Hindlimb muscle (tissue), 1 donor: ENCODE measurements at regions not wholly inside any gene's neighbourhood (a gene's known extent, or its start where the extent isn't known, plus 50 kb on each side); places are given as distances from the start of the nearest gene placed in this dataset.
"Not testable (repeated sequence)": the region's sequence is repeated elsewhere in the genome, so short reads cannot be mapped to it uniquely, and the experiment has no call there.

Source experiments
- DNase-seq: peaks from one replicate; pipeline ENCODE4 v3.0.0-alpha.2; 2013

DNA sequence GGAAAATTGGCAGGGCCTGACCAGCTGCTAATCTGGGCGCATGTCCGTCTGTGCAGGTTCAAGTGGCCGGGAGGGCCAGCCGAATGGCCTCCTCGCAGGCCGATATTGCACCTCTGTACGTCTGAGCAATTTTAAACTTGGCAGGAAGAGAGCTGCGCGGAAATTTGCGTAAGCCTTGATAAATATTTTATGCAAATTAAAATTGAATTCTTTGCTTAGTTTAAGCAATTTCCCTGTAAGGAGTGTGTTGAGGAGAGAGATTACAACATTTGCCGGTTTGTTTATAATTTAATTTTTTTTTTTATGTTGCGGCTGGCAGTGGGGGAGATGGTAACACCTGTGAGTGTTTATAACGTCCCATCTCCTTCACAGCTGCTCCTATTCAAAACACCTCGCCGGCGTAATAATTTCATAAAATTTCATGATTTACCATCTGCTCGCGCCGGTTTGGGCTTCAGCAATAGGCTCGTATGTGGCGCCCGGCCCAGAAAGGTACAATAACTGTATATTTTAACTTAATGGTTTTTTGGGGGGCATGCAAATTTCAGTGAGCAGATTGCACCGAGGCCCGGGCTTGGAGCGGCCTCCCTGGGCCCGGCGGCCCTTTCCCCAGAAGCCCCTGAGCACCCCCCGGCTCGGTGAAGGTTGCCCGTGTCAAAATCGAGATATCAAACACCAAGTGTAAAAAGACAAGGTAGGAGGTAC, 269.4 kb upstream of the MVB12B start:
- no peak for DNase-seq

DNA sequence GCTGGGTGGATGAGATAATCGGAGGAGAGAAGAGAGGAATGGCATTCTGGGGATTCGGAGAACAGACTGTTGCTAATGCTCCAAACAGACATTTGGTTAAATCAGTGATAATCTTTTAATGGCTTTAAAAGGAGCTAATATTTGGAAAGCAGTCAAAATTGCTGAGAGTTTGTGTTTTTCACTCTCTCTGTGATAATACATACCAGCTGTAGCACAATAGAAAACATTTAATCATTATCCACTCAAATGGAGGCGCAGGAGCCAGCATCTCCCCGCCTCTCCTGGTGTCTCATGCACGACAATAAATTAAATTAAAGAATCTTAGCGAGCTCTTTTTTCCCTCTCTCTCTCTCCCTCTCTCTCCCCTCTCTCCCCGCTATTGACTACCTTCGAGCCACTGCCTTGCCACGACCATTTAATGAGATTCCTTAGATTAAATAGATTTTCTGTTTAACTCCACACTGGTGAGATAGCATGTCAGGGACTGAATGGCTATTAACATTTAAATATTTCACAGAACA, 268.6 kb upstream of the MVB12B start:
- no peak for DNase-seq

DNA sequence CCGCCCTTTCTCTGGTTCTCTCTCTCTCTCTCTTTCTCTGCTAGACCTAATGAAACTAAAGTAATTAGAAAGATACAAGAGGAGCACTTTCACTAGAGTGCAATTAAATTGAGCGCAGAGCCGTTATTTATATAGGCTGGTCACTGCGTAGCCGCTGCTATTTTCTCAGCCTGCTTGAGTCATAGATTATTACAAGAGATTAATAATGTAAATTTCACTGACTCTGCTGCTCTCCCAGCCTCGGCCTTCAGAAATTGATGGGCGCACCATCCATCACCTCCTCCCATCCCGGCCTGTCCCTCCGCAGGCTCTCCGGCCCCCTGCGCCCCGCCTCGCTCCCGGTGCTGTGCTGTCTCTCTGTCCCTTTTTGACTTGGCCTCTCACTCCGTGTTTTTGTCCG, 268.0 kb upstream of the MVB12B start:
- DNase-seq = no peak

DNA sequence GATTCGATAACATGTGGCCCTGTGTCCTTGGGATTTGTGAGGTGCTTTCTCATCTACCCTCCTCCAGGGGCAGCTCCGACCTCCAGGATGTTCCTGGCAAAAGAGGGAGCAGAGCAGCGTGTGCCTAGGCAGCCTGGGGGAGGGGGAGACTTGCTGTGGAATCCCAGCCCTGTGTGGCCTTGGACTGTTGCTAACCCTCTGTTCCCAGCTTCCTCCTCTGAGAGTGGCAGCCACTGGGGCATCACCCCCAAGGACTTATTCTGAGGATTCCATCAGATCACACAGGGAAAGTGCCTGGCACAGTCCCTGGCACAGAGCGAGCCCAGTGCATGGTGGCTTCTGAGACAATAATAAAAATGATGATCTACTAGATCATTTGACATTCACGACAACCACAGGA, 265.1 kb upstream of the MVB12B start:
- no peak for DNase-seq

DNA sequence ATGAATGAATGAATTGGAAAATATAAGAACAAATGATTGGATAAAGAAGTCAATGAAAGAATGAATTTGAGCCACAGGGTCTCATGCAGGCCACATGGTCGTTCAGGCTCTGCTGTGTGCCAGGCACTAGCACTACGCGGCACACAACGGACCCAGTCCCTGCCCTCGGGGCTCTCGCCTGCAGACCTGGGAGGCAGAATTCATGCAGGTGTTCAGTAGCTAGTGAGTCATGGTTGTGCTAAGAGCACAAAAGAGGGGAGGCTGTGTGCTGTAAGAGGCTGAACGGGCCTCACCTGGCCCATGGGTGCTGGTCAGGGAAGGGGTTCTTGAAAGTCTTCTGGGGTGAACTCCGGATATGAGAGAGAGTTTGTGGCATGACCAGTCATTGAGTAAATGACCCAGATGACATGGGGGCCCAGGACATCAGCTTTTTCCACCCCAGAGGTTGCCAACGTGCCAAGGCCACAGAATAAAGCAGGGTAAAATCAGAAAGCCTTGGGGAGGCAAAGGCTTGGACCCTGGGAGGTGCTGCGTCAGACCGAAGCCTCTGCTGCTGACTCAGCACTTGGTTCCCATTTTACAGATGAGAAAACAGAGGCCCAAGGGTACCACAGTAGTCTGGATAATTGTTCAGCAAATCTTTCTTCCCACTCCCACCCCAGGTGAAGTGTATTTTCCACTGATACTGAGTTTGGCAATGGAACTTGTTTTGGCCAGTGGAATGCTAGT, 264.3 kb upstream of the MVB12B start:
- no peak for DNase-seq

DNA sequence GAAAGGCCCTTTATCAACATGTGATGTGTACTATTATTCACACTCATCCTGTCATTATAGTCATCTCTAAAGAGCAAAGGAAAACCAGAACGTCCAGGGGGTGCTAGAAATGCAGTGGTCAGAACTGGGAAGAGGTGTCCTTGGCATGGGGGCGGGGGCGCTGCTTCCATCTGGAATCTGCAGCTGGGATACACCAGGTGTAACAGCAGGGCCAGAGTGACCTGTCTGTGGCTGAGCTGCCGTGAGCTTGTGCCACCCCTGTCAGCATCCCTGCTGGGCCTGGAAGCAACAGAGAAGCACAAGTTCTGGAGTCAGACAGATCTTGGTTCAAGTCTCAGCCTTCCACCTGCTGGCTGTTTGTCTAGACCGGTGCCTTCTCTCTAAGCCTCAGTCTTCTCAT, 263.3 kb upstream of the MVB12B start:
- DNase-seq = no peak

DNA sequence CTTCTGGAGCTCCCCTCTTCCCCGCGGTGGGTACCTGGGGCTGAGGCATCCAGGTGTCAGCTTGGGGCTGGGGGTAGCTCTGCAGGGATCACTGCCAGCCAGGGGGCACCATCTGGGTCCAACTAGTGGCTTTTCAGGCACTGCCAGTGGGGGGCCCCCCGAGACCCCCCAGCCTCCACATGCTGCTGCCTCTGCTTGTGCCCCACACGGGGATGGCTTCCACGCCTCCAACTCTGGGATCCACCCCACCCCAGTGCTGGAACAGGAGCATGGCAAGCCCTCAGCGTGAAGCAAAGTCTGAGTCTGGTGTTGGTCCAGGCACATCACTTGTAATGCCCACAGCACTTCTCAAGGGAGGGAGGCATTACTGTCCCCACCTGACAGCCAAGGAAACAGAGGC, 260.5 kb upstream of the MVB12B start:
- DNase-seq = no peak

DNA sequence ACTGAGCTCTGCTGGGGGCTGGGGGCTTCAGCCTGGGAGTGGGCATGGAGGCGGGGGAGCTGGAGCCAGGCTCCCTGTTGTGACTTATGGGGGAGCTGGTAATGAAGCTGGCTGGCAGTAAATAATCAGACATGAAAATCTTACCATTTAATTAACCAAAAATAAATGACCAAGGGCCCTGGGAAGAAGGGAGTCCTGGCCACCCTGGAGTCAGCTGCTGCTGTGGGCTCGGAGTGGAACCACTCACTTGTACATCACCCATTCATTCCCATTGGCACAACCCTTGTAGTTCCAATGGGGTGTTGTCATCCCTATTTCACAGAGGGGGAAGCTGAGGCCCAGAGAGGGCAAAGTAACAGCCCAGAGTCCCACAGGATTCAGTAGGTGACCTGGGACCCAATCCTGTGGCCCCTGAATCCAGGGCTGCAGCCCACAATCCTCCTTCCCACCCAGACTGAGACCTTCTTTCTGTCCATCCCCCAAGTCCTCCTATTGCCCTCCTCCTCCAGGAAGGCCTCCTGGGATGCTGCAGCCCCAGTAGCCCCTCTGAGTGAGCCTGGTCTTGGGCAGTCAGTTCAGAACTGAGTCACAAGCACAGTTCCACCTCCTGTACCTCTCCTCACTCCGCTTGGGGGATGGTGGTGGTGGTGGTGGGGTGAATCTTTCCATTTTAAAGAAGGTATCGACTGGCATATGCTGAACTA, 259.4 kb upstream of the MVB12B start:
- no peak for DNase-seq

DNA sequence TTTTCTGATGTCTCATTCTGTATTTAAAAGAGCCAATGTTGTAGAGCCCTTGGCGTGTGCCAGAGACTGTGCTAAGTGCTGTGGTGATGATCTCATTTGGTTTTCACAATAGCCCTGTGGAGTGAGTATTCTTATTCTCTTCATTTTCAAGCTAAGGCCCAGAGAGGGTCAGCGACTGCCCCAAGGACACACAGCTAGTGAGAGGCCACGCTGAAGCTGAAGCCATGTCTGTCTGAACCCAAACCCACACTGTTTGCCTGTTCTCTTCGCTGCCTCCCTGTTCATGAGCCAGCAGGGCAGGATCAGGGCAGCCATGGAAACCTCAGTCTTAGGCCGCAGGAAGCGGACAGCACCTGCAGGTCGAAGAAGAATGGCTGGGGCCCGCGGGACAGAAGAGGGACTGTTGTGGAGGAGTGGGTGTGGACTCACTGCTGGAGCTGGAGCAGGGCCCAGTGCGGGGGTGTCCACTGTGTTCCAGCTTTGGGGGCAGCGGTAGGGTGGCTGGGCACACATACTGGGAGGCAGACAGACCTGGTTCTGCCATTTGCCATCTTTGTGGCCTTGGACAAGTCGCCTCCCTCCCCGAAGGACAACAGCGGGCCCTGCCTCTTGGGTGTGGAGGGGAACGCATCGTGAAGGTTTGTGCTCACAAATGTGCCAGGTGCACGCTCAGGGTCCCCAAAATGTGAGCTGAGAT, 257.9 kb upstream of the MVB12B start:
- no peak for DNase-seq

DNA sequence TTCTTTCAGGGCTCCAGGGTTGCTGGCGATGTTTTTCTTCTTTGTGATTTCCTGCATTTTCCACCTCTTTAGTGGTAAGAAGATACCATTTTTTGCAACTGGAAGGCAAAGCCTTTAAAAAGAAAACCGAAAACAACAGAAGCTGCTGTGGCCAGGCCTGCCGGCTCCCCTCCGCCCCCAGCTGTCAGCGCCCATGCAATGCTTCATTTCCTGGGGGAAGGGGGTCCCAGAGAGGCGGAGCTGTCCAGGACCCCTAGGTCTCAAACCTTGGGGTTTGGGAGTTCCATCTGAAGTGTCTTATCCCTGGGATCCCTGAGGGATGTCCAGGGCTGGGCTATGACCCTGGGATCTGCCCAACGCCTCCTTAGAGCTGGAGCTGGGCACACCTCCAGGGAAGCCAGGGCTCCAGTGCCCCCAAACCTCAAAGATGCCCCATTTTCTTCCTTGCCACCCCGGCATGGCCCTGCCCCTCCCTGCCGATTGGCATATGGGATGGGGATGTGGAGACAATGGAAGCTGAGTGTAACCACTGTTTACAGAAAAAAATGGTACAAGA, 257.2 kb upstream of the MVB12B start:
- DNase-seq = no peak

DNA sequence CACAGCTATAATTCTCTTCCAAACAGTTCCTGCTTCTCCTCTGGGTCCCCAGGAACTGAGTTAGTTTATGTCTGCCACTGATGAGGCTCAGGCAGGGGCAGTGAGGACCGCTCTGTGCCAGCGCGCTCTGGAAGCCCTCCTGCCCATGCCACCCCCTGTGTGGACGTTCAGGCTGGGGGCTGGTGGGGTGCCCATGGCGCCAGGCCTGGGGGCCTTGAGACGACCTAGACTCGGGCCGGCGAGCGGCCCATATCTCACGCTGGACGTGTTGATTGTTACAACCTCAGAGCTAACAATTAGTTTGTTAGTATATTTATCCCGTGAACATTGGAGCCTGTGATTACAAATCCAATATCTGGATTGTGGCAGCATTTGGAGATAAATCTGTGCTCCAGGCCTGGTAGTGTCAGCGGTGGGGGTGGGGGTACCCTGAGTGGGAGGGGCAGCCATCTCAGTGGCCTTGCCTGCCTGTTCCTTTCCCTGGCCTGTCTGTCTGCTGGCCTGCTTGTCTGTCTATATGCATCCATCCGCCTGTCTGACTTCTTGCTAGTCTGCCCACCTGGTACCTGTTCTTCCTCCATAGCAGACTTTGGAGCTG, 256.5 kb upstream of the MVB12B start:
- no peak for DNase-seq

DNA sequence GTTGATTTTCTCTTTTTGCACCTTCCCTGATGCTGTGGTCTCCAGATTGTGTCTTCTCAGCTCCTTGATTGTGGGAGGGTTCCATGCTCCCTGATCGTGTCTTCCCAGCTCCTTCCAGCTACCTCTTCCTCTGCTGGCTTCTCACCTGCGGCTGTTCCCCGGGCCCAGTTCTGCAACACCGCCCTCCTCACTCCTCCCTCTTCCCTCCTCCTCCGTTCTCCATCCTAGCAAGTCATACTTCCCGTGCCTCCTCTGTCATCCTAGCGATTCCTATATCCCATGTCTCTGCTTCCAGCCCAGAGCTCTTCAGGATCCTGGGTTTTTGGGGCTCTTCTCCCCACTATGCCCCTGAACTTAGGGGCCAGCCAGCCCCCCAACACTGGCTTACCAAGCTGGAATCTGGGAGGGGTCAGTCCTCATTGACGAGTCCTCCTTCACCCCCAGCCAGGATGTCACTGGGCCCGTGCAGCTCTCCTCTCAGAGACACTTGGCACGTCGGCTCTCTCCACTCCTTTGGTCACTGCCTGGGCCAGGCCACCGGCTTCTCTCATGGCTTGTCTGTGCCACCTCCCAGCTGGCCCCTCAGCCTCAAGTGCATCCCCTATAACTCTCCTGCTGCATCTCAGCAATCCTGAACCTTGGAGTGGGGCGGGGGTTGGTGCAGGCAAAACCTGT, 255.4 kb upstream of the MVB12B start:
- DNase-seq = no peak

DNA sequence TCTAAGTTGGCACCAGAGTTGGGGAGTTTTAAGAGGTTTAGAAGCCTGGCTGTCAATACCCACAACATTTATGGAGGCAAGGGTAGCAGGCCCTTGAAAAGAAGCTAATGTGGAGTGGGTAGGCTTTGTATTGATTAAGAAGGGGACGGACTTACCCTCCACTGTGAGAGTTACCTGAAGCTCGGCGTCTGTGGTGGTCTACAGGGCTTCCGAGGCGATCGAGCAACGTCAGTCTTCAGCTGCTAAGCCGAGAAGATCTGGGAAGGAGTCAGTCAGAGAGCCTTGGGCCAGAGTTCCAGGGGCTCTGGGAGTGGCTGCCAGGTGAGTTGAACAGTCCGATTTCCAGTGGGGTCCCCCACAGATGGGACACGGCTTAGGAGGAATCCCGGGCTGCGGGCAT, 249.0 kb upstream of the MVB12B start:
- not testable (repeated sequence) for DNase-seq

DNA sequence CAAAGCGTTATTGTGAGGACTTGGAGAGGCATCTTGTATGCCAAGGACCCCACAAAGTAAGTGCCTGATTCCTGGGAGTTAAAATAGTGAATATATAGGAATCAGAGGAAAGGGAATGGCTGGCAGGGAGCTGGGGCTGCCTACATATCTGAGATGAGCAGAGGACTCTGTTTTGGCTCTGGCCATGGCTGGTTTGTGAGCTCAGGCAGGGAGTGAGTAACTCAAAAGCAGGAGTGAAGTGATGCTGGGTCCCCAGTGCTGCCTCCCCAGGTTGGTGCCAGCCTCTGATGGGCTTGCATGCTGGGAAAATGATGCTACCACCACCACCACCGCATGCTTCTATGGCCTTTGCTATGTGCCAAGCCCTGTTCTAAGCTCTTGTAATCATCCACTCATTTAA, 246.0 kb upstream of the MVB12B start:
- DNase-seq = no peak

DNA sequence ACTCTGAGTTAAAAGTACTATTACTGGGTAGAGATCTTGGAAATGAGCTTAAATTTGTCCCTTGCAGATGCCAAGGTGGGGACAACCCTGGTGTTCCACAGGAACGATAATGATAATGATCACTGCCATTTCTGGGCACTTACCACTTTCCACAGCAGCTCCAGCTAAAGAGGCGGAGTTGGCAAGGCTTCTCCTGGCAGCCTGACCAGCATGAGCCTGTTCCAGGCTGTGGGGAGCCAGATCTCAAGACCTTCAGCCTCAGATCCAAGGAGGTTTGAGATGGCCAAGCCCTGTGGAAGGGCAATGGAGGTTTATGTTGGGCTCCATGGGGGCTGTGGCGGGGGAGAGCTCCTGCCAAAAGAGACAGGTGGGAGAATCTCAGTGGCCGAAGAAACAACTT, 244.9 kb upstream of the MVB12B start:
- no peak for DNase-seq

DNA sequence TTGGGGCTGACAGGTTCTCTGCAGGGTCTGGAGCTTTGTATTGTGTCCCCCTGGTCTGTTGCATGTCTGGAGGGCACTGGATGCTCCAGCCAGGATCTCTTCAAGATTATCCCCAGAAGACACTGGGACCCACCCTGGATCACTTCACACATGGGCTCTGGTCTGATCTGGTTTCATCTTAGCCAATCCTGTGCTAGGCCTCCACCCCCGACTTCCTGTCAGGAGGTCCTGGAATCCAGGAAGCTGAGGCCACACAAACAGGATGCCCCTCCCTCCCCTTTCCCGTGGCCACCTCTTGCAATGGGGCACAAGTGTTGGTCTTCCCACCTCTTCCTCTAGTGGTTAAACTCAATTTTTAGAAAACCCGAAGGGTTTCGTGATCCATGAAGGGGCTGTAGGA, 242.6 kb upstream of the MVB12B start:
- DNase-seq = no peak

DNA sequence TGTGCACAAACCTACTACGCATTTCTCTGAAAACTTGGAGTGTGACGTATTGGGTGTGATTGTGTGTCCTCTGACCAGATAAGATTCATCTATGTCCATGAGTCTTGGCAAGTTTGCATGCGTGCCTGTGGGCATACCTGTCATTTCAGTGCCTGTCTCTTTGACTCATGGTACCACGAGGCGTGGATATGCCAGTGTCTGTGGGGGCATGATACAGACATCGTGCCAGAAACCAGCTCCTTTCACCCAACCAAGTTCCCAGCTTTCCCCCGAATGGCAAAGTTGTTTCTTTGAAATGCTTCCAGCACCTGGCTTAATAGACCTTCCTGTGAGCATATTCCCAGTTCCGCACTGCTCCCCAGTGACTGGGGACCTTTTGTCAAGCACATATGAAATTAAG, 241.9 kb upstream of the MVB12B start:
- DNase-seq = no peak

DNA sequence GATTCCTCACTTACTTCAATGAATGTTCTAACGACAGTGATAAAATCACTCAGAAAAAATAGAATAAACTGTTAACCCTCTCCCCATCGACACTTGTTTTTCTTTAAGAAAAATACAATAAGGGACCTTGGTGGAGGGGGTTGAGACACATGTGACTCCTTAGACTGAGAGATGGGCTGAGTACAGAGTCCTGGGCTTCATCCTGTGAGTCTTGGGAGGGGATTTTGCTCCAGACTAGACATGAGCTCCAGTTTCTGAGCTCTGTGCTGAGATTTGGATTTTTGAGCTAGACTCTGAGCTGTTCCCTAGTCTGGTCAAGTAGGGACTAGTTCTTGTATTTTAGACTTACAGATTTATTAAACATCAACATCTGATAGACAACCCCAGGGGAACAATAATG, 241.5 kb upstream of the MVB12B start:
- DNase-seq = no peak

DNA sequence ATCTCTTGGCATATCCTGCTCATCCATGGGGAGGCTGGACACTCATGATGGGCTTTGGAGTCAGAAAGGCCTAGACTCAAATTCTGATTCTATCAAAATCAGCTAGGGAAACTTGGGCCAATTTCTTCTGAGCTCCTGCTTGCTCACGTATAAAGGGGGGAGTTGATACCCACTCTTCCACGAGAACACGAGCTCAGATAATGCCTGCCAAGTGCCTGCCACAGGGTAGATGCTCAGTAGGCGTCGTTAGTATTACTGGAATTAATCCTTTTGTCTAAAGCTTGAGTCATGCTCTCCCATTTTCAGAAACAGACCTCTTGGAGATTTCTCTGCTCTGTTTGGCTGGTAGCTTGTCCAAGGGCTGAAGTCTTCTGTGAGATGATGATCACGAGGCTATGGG, 238.3 kb upstream of the MVB12B start:
- no peak for DNase-seq

DNA sequence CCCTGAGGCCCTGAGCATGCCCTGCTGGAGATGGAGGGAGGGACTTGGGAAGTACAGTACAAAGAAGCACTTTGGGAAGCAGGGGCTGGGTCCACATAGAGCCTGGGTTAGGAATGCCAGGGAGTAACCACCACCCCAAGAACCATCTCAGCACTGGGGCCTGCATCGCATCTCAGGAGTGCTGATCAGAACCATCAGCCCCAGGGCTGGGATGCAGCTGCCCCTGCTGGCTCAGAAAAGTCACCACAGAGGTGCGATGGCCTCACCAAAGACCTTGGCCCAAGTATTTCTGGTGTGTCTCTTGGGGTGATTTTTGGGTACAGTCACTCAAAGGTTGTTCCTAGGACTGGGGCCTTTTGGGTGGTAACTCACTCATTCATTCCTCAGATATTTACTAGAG, 236.8 kb upstream of the MVB12B start:
- DNase-seq = no peak

DNA sequence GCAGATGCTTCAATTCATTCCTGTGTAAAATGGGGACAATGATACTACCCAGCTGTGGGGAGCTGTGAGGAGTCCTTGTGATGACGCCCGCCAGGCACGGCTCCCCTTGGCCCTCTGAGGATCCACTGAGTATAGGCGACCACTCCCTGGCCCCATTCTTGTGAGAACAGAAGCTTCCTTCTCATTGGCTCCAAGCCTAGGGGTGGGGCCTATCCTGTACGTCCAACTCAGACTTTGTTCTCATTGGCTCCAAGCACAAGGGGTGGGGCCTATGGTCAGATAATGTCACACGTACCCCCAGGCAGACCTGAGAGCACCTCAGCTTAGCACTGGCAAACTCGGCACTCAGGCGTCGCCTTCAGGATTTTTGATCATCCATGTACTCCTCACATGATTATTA, 232.9 kb upstream of the MVB12B start:
- DNase-seq = no peak
